IMR-90 (cell line): ENCODE measurements at regions not wholly inside any gene's neighbourhood (a gene's known extent, or its start where the extent isn't known, plus 50 kb on each side); places are given as distances from the start of the nearest gene placed in this dataset.

Experiments used
- ATAC-seq: fragments of 200-7000 bp; cut with Tn5 transposase; 2 replicates; pipeline ENCODE4 v1.9.1; 2020; ENCODE audit warnings: low read depth, mild to moderate bottlenecking, moderate library complexity
- BruUV-seq: library from RNA; stranded (reverse); fragments of 400-500 nt; replicated peaks from 2 replicates; lab custom pipeline; 2021; lab: Mats Ljungman, UMichigan
- CTCF ChIA-PET: fragments of 300-600 bp; formaldehyde crosslinking; extraction: SDS; loops from one replicate; lab custom pipeline; 2021; ENCODE audit warnings: antibody characterized with exemption; lab: Yijun Ruan, JAX
- POLR2A ChIA-PET: fragments of 300-600 bp; sonication (Branson Sonifier 250); formaldehyde crosslinking; loops from one replicate; lab custom pipeline; 2022; ENCODE audit warnings: antibody characterized with exemption; ENCODE audit not compliant: unreplicated experiment; lab: Charles Lee
- DNase-seq: peaks from one replicate; pipeline ENCODE4 v3.0.0; 2013
- H2AFZ ChIP-seq: replicated peaks from 2 replicates; pipeline ENCODE3; 2013; ENCODE audit warnings: low read length, mild to moderate bottlenecking; ENCODE audit not compliant: poor library complexity
- H2AK5ac ChIP-seq: 2 replicates; pipeline ENCODE4 v1.6.1; 2013; ENCODE audit warnings: low read depth, low read length, inconsistent platforms
- H2AK9ac ChIP-seq: replicated peaks from 2 replicates; pipeline ENCODE3; 2013; ENCODE audit warnings: mild to moderate bottlenecking, low read depth, low read length, moderate library complexity; ENCODE audit not compliant: poor library complexity
- H2BK120ac ChIP-seq: 2 replicates; pipeline ENCODE4 v1.6.1; 2013; ENCODE audit warnings: low read depth, low read length, inconsistent platforms
- H2BK15ac ChIP-seq: 3 replicates; pipeline ENCODE4 v1.6.1; 2013; ENCODE audit warnings: low read depth, low read length, inconsistent platforms
- H2BK20ac ChIP-seq: 2 replicates; pipeline ENCODE4 v1.6.1; 2013; ENCODE audit warnings: low read depth, mild to moderate bottlenecking, inconsistent platforms, low read length, moderate library complexity
- H2BK5ac ChIP-seq: 2 replicates; pipeline ENCODE4 v1.6.1; 2013; ENCODE audit warnings: mild to moderate bottlenecking, low read depth, low read length, inconsistent platforms; ENCODE audit not compliant: poor library complexity, severe bottlenecking
- H3K14ac ChIP-seq: replicated peaks from 2 replicates; pipeline ENCODE4 v1.6.1; 2013; ENCODE audit warnings: low read depth, low read length, inconsistent platforms
- H3K18ac ChIP-seq: 2 replicates; pipeline ENCODE4 v1.6.1; 2013; ENCODE audit warnings: low read depth, low read length, control low read depth
- H3K23ac ChIP-seq: 2 replicates; pipeline ENCODE4 v1.6.1; 2013; ENCODE audit warnings: low read depth, low read length, inconsistent platforms
- H3K27ac ChIP-seq: 2 replicates; pipeline ENCODE4 v1.5.1; 2013; ENCODE audit warnings: mild to moderate bottlenecking, control low read depth, low read length; ENCODE audit not compliant: insufficient read depth
- H3K27me3 ChIP-seq: 2 replicates; pipeline ENCODE4 v1.6.1; 2013; ENCODE audit warnings: low read length; ENCODE audit not compliant: control insufficient read depth, insufficient read depth
- H3K36me3 ChIP-seq: 2 replicates; pipeline ENCODE4 v1.6.1; 2013; ENCODE audit warnings: low read length, mixed read lengths; ENCODE audit not compliant: control insufficient read depth, insufficient read depth
- H3K4ac ChIP-seq: 2 replicates; pipeline ENCODE4 v1.6.1; 2013; ENCODE audit warnings: low read depth, low read length, inconsistent platforms
- H3K4me1 ChIP-seq: 2 replicates; pipeline ENCODE4 v1.6.1; 2013; ENCODE audit warnings: low read length, mixed read lengths; ENCODE audit not compliant: control insufficient read depth, insufficient read depth
- H3K4me2 ChIP-seq: 2 replicates; pipeline ENCODE4 v1.6.1; 2013; ENCODE audit warnings: low read depth, mild to moderate bottlenecking, control low read depth, low read length, moderate library complexity
- H3K4me3 ChIP-seq: 2 replicates; pipeline ENCODE4 v1.5.1; 2013; ENCODE audit warnings: low read depth, mild to moderate bottlenecking, control low read depth, low read length, moderate library complexity; ENCODE audit not compliant: insufficient read depth
- H3K56ac ChIP-seq: 2 replicates; pipeline ENCODE4 v1.6.1; 2013; ENCODE audit warnings: low read length, inconsistent platforms; ENCODE audit not compliant: insufficient read depth; ENCODE audit errors: extremely low read depth
- H3K79me1 ChIP-seq, 2 experiments: 2 replicates each; pipeline ENCODE4 v1.6.1; 2013; ENCODE audit warnings: low read length in 2 of 2, inconsistent platforms in 1 of 2, low read depth in 1 of 2
- H3K9ac ChIP-seq: 2 replicates; pipeline ENCODE4 v1.6.1; 2013; ENCODE audit warnings: low read depth, low read length, control low read depth
- H3K9me1 ChIP-seq: 2 replicates; pipeline ENCODE4 v1.6.1; 2013; ENCODE audit warnings: low read length, inconsistent platforms; ENCODE audit not compliant: insufficient read depth
- H3K9me3 ChIP-seq: 2 replicates; pipeline ENCODE4 v1.6.1; 2013; ENCODE audit warnings: low read length; ENCODE audit not compliant: control insufficient read depth, insufficient read depth
- H4K20me1 ChIP-seq: 2 replicates; pipeline ENCODE4 v1.6.1; 2013; ENCODE audit warnings: low read length, inconsistent platforms; ENCODE audit not compliant: insufficient read depth
- H4K5ac ChIP-seq: 2 replicates; pipeline ENCODE4 v1.6.1; 2013; ENCODE audit warnings: mild to moderate bottlenecking, low read depth, low read length, control low read depth
- H4K8ac ChIP-seq, 2 experiments: 2 replicates each; pipeline ENCODE4 v1.6.1; 2013; ENCODE audit warnings: low read depth in 2 of 2, low read length in 2 of 2, control low read depth in 1 of 2, inconsistent platforms in 1 of 2
- H4K91ac ChIP-seq: 2 replicates; pipeline ENCODE4 v1.6.1; 2013; ENCODE audit warnings: low read depth, low read length, inconsistent platforms; ENCODE audit not compliant: insufficient read depth
- CEBPB ChIP-seq: IDR thresholded peaks from 2 replicates; pipeline ENCODE4 v1.6.1; 2012; ENCODE audit warnings: low read depth, low read length, improper control_type of control experiment
- RCOR1 ChIP-seq: IDR thresholded peaks from 2 replicates; pipeline ENCODE4 v1.6.1; 2012; ENCODE audit warnings: mild to moderate bottlenecking, low read length, improper control_type of control experiment; ENCODE audit not compliant: insufficient replicate concordance
- WGBS, 2 experiments: methylation state at CpG; one replicate each; pipeline versions ENCODE4 v1.1.5 to v1.1.7; 2013; ENCODE audit warnings: missing lambda C conversion rate in 2 of 2; ENCODE audit not compliant: insufficient read length in 1 of 2; ENCODE audit errors: extremely low coverage in 2 of 2; 5-methylcytosine and 5-hydroxymethylcytosine counted together
- dilution Hi-C: fragments of 300-500 bp; cut with HindIII; formaldehyde crosslinking; loops from one replicate; pipeline ENCODE4 v1.14.3; 2018; ENCODE audit warnings: low sequenced_read_pairs; ENCODE audit not compliant: unreplicated experiment
- in situ Hi-C: fragments of 300-500 bp; cut with MboI; formaldehyde crosslinking; loops from 3 replicates; pipeline ENCODE4 v1.14.3; 2019; ENCODE audit warnings: low sequenced_read_pairs, inconsistent platforms, mixed read lengths
- intact Hi-C: fragments of 100-400 bp; cut with micrococcal nuclease; formaldehyde crosslinking; loops from 2 replicates; pipeline ENCODE4 v1.10.0; 2022

- H2BK5ac ChIP-seq = no peak overlapping the region
- no peaks in the 10 kb centered on the region for H3K9me3 ChIP-seq
- no peak overlapping the region for H2BK20ac ChIP-seq
- WGBS, 2 experiments = no CpG with 5 or more reads among the region's 1 CpG
- no peak overlapping the region for H3K18ac ChIP-seq
- H2AK9ac ChIP-seq = no peak overlapping the region
- H2AFZ ChIP-seq = no peak overlapping the region
- dilution Hi-C loops (no loop called here), in situ Hi-C loops (no loop called here), intact Hi-C loops (no loop called here)
- DNase-seq = no peak
- H3K4me3 ChIP-seq = no peak overlapping the region
- no peaks in the 10 kb centered on the region for H3K4me1 ChIP-seq
- no peaks in the 10 kb centered on the region for H3K27me3 ChIP-seq
- no peak overlapping the region for H3K14ac ChIP-seq
- no peaks in the 10 kb centered on the region for H4K20me1 ChIP-seq
- H4K8ac ChIP-seq = no peak overlapping the region
- POLR2A ChIA-PET = no interaction called here
- H2AK5ac ChIP-seq = no peak overlapping the region
- no peaks in the 10 kb centered on the region for H3K79me1 ChIP-seq
- no peak overlapping the region for H3K4ac ChIP-seq
- no peak overlapping the region for H3K9ac ChIP-seq
- no peak overlapping the region for H3K27ac ChIP-seq
- no peak overlapping the region for H4K91ac ChIP-seq
- no peak overlapping the region for H3K23ac ChIP-seq
- no peak overlapping the region for H3K4me2 ChIP-seq
- H3K36me3 ChIP-seq = no peaks in the 10 kb centered on the region
- no peak overlapping the region for H3K56ac ChIP-seq
- no peak overlapping the region for H4K5ac ChIP-seq
- ATAC-seq = no peak
- H2BK120ac ChIP-seq = no peak overlapping the region
- no peaks in the 10 kb centered on the region for H3K9me1 ChIP-seq
- H2BK15ac ChIP-seq = no peak overlapping the region
- CTCF ChIA-PET = interaction anchor here (0.6 to 1.0 kb wide), 2 partner anchors 9 to 28 kb away, joined by 3 read pairs; no protein-coding TSS in a partner anchor
- no TSS peak for BruUV-seq
- no peak for TF ChIP-seq RCOR1
- no peak for TF ChIP-seq CEBPB
Measured at GRCh38 chr6:121759370-121759769, 323.9 kb downstream of the GJA1 start.
